HEK293T (cell line): ENCODE measurements at regions not wholly inside any gene's neighbourhood (a gene's known extent, or its start where the extent isn't known, plus 50 kb on each side); places are given as distances from the start of the nearest gene placed in this dataset.

Experiments
- CTCF ChIA-PET: fragments of 350-600 bp; formaldehyde crosslinking; extraction: SDS; loops from one replicate; lab custom pipeline; 2021; ENCODE audit warnings: antibody characterized with exemption, inconsistent platforms; lab: Yijun Ruan, JAX
- POLR2A ChIA-PET: fragments of 350-600 bp; formaldehyde crosslinking; extraction: SDS; loops from one replicate; lab custom pipeline; 2020; ENCODE audit warnings: antibody characterized with exemption, inconsistent platforms; lab: Yijun Ruan, JAX
- DNase-seq: peaks from one replicate; pipeline ENCODE4 v3.0.0; 2012; ENCODE audit warnings: mixed read lengths; ENCODE audit errors: extremely low spot score
- ARNT ChIP-seq: fragments of 450-650 bp; IDR thresholded peaks from 2 replicates; pipeline ENCODE4 v1.6.1; 2017; ENCODE audit warnings: mild to moderate bottlenecking
- BHLHE40 ChIP-seq: fragments of 450-650 bp; IDR thresholded peaks from 2 replicates; pipeline ENCODE4 v1.6.1; 2016; ENCODE audit warnings: mild to moderate bottlenecking, moderate library complexity, borderline replicate concordance
- CTBP1 ChIP-seq: fragments of 450-650 bp; IDR thresholded peaks from 2 replicates; pipeline ENCODE4 v1.6.1; 2016; ENCODE audit warnings: borderline replicate concordance
- ELF4 ChIP-seq: fragments of 450-650 bp; IDR thresholded peaks from 2 replicates; pipeline ENCODE4 v1.6.1; 2017; ENCODE audit warnings: antibody characterized with exemption
- FOXA1 ChIP-seq: fragments of 450-650 bp; IDR thresholded peaks from 2 replicates; pipeline ENCODE4 v1.6.1; 2016; ENCODE audit warnings: mild to moderate bottlenecking
- FOXK2 ChIP-seq: fragments of 450-650 bp; IDR thresholded peaks from 2 replicates; pipeline ENCODE4 v1.6.1; 2016; ENCODE audit warnings: mild to moderate bottlenecking
- FOXM1 ChIP-seq: fragments of 450-650 bp; IDR thresholded peaks from 2 replicates; pipeline ENCODE4 v1.6.1; 2017; ENCODE audit warnings: mild to moderate bottlenecking, borderline replicate concordance
- HDGF ChIP-seq: fragments of 450-650 bp; IDR thresholded peaks from 2 replicates; pipeline ENCODE4 v1.6.1; 2017; ENCODE audit warnings: antibody characterized with exemption, borderline replicate concordance
- L3MBTL2 ChIP-seq: fragments of 450-650 bp; conservative IDR thresholded peaks from 2 replicates; pipeline ENCODE4 v1.6.1; 2016; ENCODE audit warnings: mild to moderate bottlenecking
- LEF1 ChIP-seq: fragments of 450-650 bp; IDR thresholded peaks from 2 replicates; pipeline ENCODE4 v1.6.1; 2017; ENCODE audit warnings: mild to moderate bottlenecking, borderline replicate concordance
- NFRKB ChIP-seq: fragments of 450-650 bp; IDR thresholded peaks from 2 replicates; pipeline ENCODE4 v1.6.1; 2016; ENCODE audit warnings: mild to moderate bottlenecking, moderate library complexity
- PKNOX1 ChIP-seq: fragments of 450-650 bp; IDR thresholded peaks from 2 replicates; pipeline ENCODE4 v1.6.1; 2016
- SP1 ChIP-seq: fragments of 450-650 bp; IDR thresholded peaks from 2 replicates; pipeline ENCODE4 v1.6.1; 2017
- SUZ12 ChIP-seq: fragments of 450-650 bp; IDR thresholded peaks from 2 replicates; pipeline ENCODE4 v1.6.1; 2016; ENCODE audit warnings: mild to moderate bottlenecking
- TARDBP ChIP-seq: fragments of 450-650 bp; IDR thresholded peaks from 2 replicates; pipeline ENCODE4 v1.6.1; 2016
- ZNF384 ChIP-seq: fragments of 450-650 bp; IDR thresholded peaks from 2 replicates; pipeline ENCODE4 v1.6.1; 2016

DNA sequence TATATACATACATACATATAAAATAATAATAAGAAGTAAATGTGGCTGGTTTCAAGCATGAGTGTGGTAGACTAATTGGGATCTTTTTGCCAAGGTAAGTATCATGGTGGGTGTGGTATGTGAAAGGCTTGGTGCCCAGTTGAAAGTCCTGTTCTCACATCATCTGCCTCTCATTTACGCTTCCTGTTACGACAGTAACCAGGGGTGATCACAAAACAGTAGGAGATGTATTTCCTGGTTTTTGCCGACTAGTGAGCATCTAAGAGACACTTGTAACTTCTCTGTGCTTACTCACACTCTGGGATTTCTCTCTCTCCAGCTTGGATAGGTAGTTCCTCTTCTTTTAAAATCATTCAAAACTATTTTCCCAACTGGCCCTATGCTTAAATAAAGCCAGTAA lies 1028.3 kb upstream of the NR2F2 start:
- no peak for DNase-seq
- ChIA-PET CTCF (no interaction called here), POLR2A (no interaction called here)
- no peak for TF ChIP-seq FOXA1
- TF ChIP-seq TARDBP: no peak
- TF ChIP-seq SP1: no peak
- no peak for TF ChIP-seq BHLHE40
- no peak for TF ChIP-seq SUZ12
- TF ChIP-seq ELF4: no peak
- no peak for TF ChIP-seq NFRKB
- no peak for TF ChIP-seq L3MBTL2
- no peak for TF ChIP-seq FOXK2
- no peak for TF ChIP-seq LEF1
- no peak for TF ChIP-seq ZNF384

DNA sequence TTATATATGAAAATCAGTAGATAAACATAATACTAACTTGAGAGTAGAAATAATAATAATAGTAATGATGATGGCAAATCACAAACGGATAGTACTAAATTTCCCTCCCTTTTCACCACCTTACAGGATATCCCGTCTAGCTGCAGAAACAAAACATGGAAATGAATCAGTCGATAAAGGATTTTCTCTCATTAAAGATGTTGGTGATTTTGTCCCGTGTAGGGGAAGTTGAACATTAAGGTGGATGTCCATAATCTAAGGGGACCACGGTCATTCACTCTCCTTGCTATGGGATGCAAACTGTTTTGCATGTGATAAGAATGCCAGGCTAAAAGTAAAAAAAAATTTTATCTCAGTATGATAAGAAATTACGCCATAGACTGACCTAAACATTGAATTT lies 1027.7 kb upstream of the NR2F2 start:
- ChIA-PET POLR2A (no interaction called here), CTCF (interaction anchor here (0.6 kb wide), 1 partner anchor 289 kb away, joined by 4 read pairs; no protein-coding TSS in a partner anchor)
- no peak for TF ChIP-seq FOXA1
- no peak for TF ChIP-seq BHLHE40
- TF ChIP-seq ELF4: no peak
- no peak for TF ChIP-seq HDGF
- no peak for DNase-seq

DNA sequence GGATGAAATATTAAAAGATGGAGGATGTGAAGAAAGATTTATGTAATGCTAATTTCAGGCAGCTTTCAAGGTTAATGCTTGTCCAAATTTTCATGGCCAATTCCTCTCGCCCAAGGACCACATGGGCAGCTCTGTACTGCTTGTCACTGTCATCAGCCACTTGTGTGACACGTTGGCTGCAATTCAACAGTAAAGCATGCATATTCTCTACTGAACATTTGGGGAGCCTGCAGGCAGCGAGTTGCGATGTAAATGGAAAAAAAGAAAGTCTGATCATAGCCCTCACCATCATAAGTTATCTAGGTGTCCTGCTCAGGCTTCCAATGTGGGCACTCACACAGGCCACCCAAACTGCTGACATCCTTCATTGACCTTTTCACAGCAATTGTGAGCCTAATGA lies 1026.8 kb upstream of the NR2F2 start:
- ChIA-PET POLR2A (no interaction called here), CTCF (no interaction called here)
- DNase-seq: no peak
- TF ChIP-seq FOXA1: no peak
- no peak for TF ChIP-seq PKNOX1
- no peak for TF ChIP-seq ARNT
- TF ChIP-seq SUZ12: no peak
- TF ChIP-seq ZNF384: no peak
- no peak for TF ChIP-seq NFRKB
- no peak for TF ChIP-seq CTBP1
- TF ChIP-seq L3MBTL2: no peak
- TF ChIP-seq SP1: no peak

- TF ChIP-seq LEF1 (no peak), FOXA1 (no peak), ZNF384 (no peak), L3MBTL2 (no peak), FOXM1 (no peak), PKNOX1 (no peak), TARDBP (no peak), HDGF (no peak), ARNT (no peak), BHLHE40 (no peak), CTBP1 (no peak), NFRKB (no peak), SUZ12 (no peak), SP1 (no peak), ELF4 (no peak), FOXK2 (no peak)
- CTCF ChIA-PET: interaction anchor here (0.7 to 2.3 kb wide), 2 partner anchors 10 to 12 kb away, joined by 3 to 5 read pairs; no protein-coding TSS in a partner anchor
- POLR2A ChIA-PET: no interaction called here
- DNase-seq: no peak
Measured at GRCh38 chr15:95304151-95304946, 1026.2 kb upstream of the NR2F2 start.

- CTCF ChIA-PET: interaction anchor here (2.3 kb wide), 1 partner anchor 10 kb away, joined by 5 read pairs; no protein-coding TSS in a partner anchor
Measured at GRCh38 chr15:95304947-95305400, 1025.5 kb upstream of the NR2F2 start.

GRCh38 chr15:95307115-95307514 lies 1023.4 kb upstream of the NR2F2 start:
- POLR2A ChIA-PET: no interaction called here
- TF ChIP-seq PKNOX1 (no peak), FOXA1 (no peak), ELF4 (no peak), ARNT (no peak), BHLHE40 (no peak), ZNF384 (no peak), HDGF (no peak), CTBP1 (no peak), L3MBTL2 (no peak), TARDBP (no peak), SP1 (no peak), NFRKB (no peak), FOXM1 (no peak), SUZ12 (no peak)
- CTCF ChIA-PET: interaction anchor here (0.6 kb wide), 1 partner anchor 443 kb away, joined by 3 read pairs; no protein-coding TSS in a partner anchor
- DNase-seq: no peak

More at GRCh38 chr15:95304947-95305400, 1025.5 kb upstream of the NR2F2 start:
- POLR2A ChIA-PET: no interaction called here
- TF ChIP-seq CTBP1: no peak
- TF ChIP-seq ZNF384: 0 out of 2 replicates have a peak, but pooled peaks have one; percentile 8
- DNase-seq: no peak
